ENCODE measurements at regions not wholly inside any gene's neighbourhood (a gene's known extent, or its start where the extent isn't known, plus 50 kb on each side); places are given as distances from the start of the nearest gene placed in this dataset.

- no peaks in the 10 kb centered on the region for H3K4me1 ChIP-seq (replicated peaks in 1 of 4; ENCODE audit: control insufficient read depth in 3 of 4, insufficient read depth in 4 of 4, low read length in 3 of 4)
- H2BK20ac ChIP-seq (ENCODE audit: low read length), result no peak overlapping the region
- H3K23ac ChIP-seq (ENCODE audit: insufficient read length), result no peak overlapping the region
- no peaks in the 10 kb centered on the region for H3K79me1 ChIP-seq (ENCODE audit: low read depth, low read length)
- ChIA-PET POLR2A (ENCODE audit: partially characterized antibody) (no interaction called here), CTCF (ENCODE audit: partially characterized antibody) (interaction anchor here (0.6 to 1.6 kb wide), 5 partner anchors 10 to 664 kb away, joined by 3 to 5 read pairs (median 3); no protein-coding TSS in a partner anchor)
- no peak for TF ChIP-seq KDM5A (IDR thresholded peaks at IDR 0.05; ENCODE audit: low read length)
- no peak for TF ChIP-seq TAF1 (IDR thresholded peaks at IDR 0.05; ENCODE audit: low read depth, low read length)
- TF ChIP-seq TCF12 (IDR thresholded peaks at IDR 0.05; ENCODE audit: low read depth, low read length), result no peak
- no peak for TF ChIP-seq RBBP5 (IDR thresholded peaks at IDR 0.05; ENCODE audit: borderline replicate concordance, low read depth, low read length)
- no peak for TF ChIP-seq SP1 (IDR thresholded peaks at IDR 0.05; ENCODE audit: low read depth, low read length)
- TF ChIP-seq CREB1 (IDR thresholded peaks at IDR 0.05), result no peak
- TF ChIP-seq ASH2L (IDR thresholded peaks at IDR 0.05; ENCODE audit: low read length), result no peak
- no peak for TF ChIP-seq FOSL1 (IDR thresholded peaks at IDR 0.05; ENCODE audit: insufficient read depth, low read depth, low read length)
- TF ChIP-seq BCL11A (IDR thresholded peaks at IDR 0.05; ENCODE audit: low read depth in 2 of 2, low read length in 2 of 2), result no peak
- TF ChIP-seq SUZ12 (IDR thresholded peaks at IDR 0.05; ENCODE audit: low read length), result no peak
- TF ChIP-seq CEBPB (IDR thresholded peaks at IDR 0.05; ENCODE audit: low read depth, low read length), result no peak
- no peak for TF ChIP-seq EGR1 (IDR thresholded peaks at IDR 0.05; ENCODE audit: borderline replicate concordance, low read depth, low read length)
- no peak for TF ChIP-seq ATF3 (IDR thresholded peaks at IDR 0.05; ENCODE audit: insufficient read depth, low read depth, low read length)
- no peak for TF ChIP-seq KDM4A (IDR thresholded peaks at IDR 0.05; ENCODE audit: low read depth, low read length, severe bottlenecking)
- no peak overlapping the region for H2AK5ac ChIP-seq (ENCODE audit: low read depth, low read length)
- no peak overlapping the region for H4K91ac ChIP-seq (replicated peaks; ENCODE audit: insufficient read length, low read length)
- H2BK12ac ChIP-seq (ENCODE audit: low read depth, low read length), result no peak overlapping the region
- H4K8ac ChIP-seq (ENCODE audit: extremely low read depth, insufficient read depth, low read length), result no peak overlapping the region
- no peak overlapping the region for H3K4ac ChIP-seq (replicated peaks; ENCODE audit: insufficient read length, low read depth, low read length)
- DNase-seq (ENCODE audit: low read depth in 1 of 2, low spot score in 2 of 2) (no peak), FAIRE-seq (no peak)
- no peaks in the 10 kb centered on the region for H3K36me3 ChIP-seq (ENCODE audit: control insufficient read depth in 2 of 4, insufficient read depth in 4 of 4, low read length in 3 of 4)
- H4K5ac ChIP-seq (ENCODE audit: insufficient read length, low read depth, low read length), result no peak overlapping the region
- H3K56ac ChIP-seq (replicated peaks; ENCODE audit: insufficient read length, low read depth, low read length), result no peak overlapping the region
- no peak overlapping the region for H3K4me3 ChIP-seq (ENCODE audit: extremely low read depth in 1 of 4, insufficient read depth in 2 of 4, low read depth in 3 of 4, low read length in 4 of 4)
- H3K9me3 ChIP-seq (ENCODE audit: insufficient read depth in 2 of 2, low read depth in 1 of 2, low read length in 1 of 2), result no peaks in the 10 kb centered on the region
- H3K4me2 ChIP-seq (ENCODE audit: insufficient read depth in 1 of 2, low read depth in 2 of 2, low read length in 2 of 2), result no peak overlapping the region
- no peak overlapping the region for H2BK15ac ChIP-seq (ENCODE audit: low read length)
- H2BK120ac ChIP-seq (replicated peaks; ENCODE audit: low read depth, low read length), result no peak overlapping the region
- H3K79me2 ChIP-seq (ENCODE audit: control insufficient read depth in 1 of 2, insufficient read depth in 2 of 2, low read length in 2 of 2), result no peaks in the 10 kb centered on the region
- H4K20me1 ChIP-seq (replicated peaks in 1 of 2; ENCODE audit: control insufficient read depth in 1 of 2, insufficient read depth in 2 of 2, low read length in 2 of 2), result no peaks in the 10 kb centered on the region
- no peak overlapping the region for H2BK5ac ChIP-seq (ENCODE audit: low read depth, low read length)
- no peak overlapping the region for H2AFZ ChIP-seq (ENCODE audit: low read length)
- H3K27me3 ChIP-seq (replicated peaks in 1 of 4; ENCODE audit: control insufficient read depth in 3 of 4, extremely low read depth in 1 of 4, insufficient read depth in 3 of 4, low read length in 3 of 4), result no peaks in the 10 kb centered on the region
- H3K18ac ChIP-seq (ENCODE audit: extremely low read depth, low read length), result no peak overlapping the region
- no peaks in the 10 kb centered on the region for H3K23me2 ChIP-seq (ENCODE audit: low read depth, low read length)
- H3K9ac ChIP-seq (replicated peaks in 1 of 4; ENCODE audit: extremely low read depth in 1 of 4, low read depth in 3 of 4, low read length in 3 of 4), result no peak overlapping the region
- no peak overlapping the region for H3K14ac ChIP-seq (ENCODE audit: insufficient read length)
- no peak overlapping the region for H3K27ac ChIP-seq (ENCODE audit: low read depth, low read length)
Observed at GRCh38 chr2:18372641-18373040, 187.8 kb downstream of the RDH14 start.
